Duodenal mucosa (tissue), 2 donors: ENCODE measurements at regions not wholly inside any gene's neighbourhood (a gene's known extent, or its start where the extent isn't known, plus 50 kb on each side); places are given as distances from the start of the nearest gene placed in this dataset.
"Not testable (repeated sequence)": the region's sequence is repeated elsewhere in the genome, so short reads cannot be mapped to it uniquely, and the experiment has no call there.

Source experiments
- H3K27ac ChIP-seq: one replicate; pipeline ENCODE4 v1.7.0; 2013; ENCODE audit warnings: low read depth, low read length
- H3K27me3 ChIP-seq, 2 donors: one replicate each; pipeline ENCODE4 v1.7.0; 2013; ENCODE audit warnings: low read length in 2 of 2, control low read depth in 1 of 2; ENCODE audit not compliant: insufficient read depth in 2 of 2, control insufficient read depth in 1 of 2
- H3K36me3 ChIP-seq, 2 donors: one replicate each; pipeline ENCODE4 v1.7.0; 2013; ENCODE audit warnings: low read length in 2 of 2, control low read depth in 1 of 2; ENCODE audit not compliant: insufficient read depth in 2 of 2, control insufficient read depth in 1 of 2
- H3K4me1 ChIP-seq, 2 donors: one replicate each; pipeline ENCODE4 v1.7.0; 2013; ENCODE audit warnings: low read length in 2 of 2, control low read depth in 1 of 2; ENCODE audit not compliant: insufficient read depth in 2 of 2, control insufficient read depth in 1 of 2
- H3K4me3 ChIP-seq, 2 donors: one replicate each; pipeline ENCODE4 v1.7.0; 2013; ENCODE audit warnings: low read length in 2 of 2, low read depth in 1 of 2
- H3K9ac ChIP-seq, 2 donors: one replicate each; pipeline ENCODE4 v1.7.0; 2013; ENCODE audit warnings: low read length in 2 of 2, low read depth in 1 of 2
- H3K9me3 ChIP-seq, 2 donors: one replicate each; pipeline ENCODE4 v1.7.0; 2013; ENCODE audit warnings: low read length in 2 of 2, control low read depth in 1 of 2; ENCODE audit not compliant: control insufficient read depth in 1 of 2

GRCh38 chr15:20680257-20680815, 138.7 kb upstream of the GOLGA6L6 start:
- H3K27me3 ChIP-seq, H3K9me3 ChIP-seq, H3K27ac ChIP-seq, H3K4me3 ChIP-seq, H3K9ac ChIP-seq, H3K36me3 ChIP-seq, H3K4me1 ChIP-seq: not testable (repeated sequence)

GRCh38 chr15:20672470-20672869, 130.9 kb upstream of the GOLGA6L6 start:
- Histone ChIP-seq H3K9me3 (no peaks in the 10 kb centered on the region), H3K4me1 (no peaks in the 10 kb centered on the region), H3K36me3 (no peaks in the 10 kb centered on the region), H3K27me3 (no peaks in the 10 kb centered on the region), H3K4me3 (no peak overlapping the region), H3K9ac (no peak overlapping the region), H3K27ac (no peak overlapping the region)

GRCh38 chr15:20671675-20672074, 130.1 kb upstream of the GOLGA6L6 start:
- H3K9me3 ChIP-seq: no peaks in the 10 kb centered on the region
- no peak overlapping the region for H3K27ac ChIP-seq
- no peaks in the 10 kb centered on the region for H3K36me3 ChIP-seq
- H3K27me3 ChIP-seq: no peaks in the 10 kb centered on the region
- H3K9ac ChIP-seq: no peak overlapping the region
- no peak overlapping the region for H3K4me3 ChIP-seq
- H3K4me1 ChIP-seq: no peaks in the 10 kb centered on the region

- H3K27me3 ChIP-seq, H3K4me3 ChIP-seq, H3K9ac ChIP-seq, H3K9me3 ChIP-seq, H3K36me3 ChIP-seq, H3K4me1 ChIP-seq, H3K27ac ChIP-seq: not testable (repeated sequence)
Observed at GRCh38 chr15:20666410-20666809, 124.8 kb upstream of the GOLGA6L6 start.

DNA sequence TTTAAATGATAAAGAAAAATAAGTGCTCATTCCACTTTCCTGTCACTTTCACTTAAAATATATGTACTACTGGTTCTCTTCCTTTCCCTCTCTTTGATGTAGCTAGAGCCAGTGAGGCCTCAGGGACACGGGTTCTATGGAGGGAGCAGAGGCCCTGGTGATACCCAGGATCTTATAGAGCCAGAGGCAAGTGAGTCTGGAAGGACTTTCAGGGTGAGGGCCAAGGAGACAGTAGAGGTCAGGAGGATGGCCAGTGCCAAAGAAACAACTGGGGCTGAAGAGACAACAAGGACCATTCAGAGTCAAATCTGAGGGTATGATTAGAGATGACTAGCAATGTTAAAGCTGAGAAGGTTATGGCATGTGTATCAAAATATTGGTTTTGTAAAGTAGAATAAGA, 124.1 kb upstream of the GOLGA6L6 start:
- no peak overlapping the region for H3K4me3 ChIP-seq
- H3K9me3 ChIP-seq: no peaks in the 10 kb centered on the region
- no peaks in the 10 kb centered on the region for H3K27me3 ChIP-seq
- H3K27ac ChIP-seq: no peak overlapping the region
- H3K9ac ChIP-seq: no peak overlapping the region
- H3K4me1 ChIP-seq: no peaks in the 10 kb centered on the region
- no peaks in the 10 kb centered on the region for H3K36me3 ChIP-seq

DNA sequence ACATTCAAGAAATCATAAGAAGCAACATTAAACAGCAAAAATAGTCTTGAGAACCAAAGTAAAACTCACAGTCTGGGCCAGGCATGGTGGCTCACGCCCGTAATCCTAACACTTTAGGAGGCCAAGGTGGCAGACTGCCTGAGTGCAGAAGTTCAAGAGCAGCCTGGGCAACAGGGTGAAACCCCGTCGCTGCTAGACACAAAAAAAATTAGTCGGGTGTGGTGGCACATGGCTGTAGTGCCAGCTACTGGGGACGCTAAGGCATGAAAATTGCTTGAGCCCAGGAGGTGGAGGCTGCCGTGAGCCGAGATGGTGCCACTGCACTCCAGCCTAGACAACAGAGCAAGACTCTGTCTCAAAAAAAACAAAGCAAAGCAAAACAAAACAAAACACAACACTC, 117.7 kb upstream of the GOLGA6L6 start:
- Histone ChIP-seq H3K4me3 (no peak overlapping the region), H3K4me1 (no peaks in the 10 kb centered on the region), H3K27me3 (no peaks in the 10 kb centered on the region), H3K9ac (no peak overlapping the region), H3K36me3 (no peaks in the 10 kb centered on the region), H3K9me3 (peaks cover 0 to 4% of the 10 kb centered on the region in 2 donors), H3K27ac (no peak overlapping the region)

DNA sequence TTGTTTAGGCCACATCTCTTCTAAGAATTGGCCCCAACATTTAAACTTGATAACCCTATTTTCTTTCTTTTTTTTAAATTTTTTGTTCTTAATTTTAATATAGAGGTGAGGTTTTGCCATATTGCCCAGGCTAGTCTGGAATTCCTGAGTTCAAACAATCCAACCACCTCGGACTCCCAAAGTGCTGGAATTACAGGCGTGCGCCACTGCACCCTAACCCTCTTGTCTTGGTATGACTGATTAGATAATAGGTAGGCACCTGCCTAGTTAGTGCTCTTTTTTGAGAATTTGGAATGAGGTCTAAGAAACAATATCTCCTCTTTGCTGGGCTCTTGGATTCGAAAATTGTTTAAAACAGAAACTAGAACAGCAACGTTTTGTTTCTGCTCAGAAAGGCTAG, 116.4 kb upstream of the GOLGA6L6 start:
- H3K4me3 ChIP-seq: no peak overlapping the region
- no peak overlapping the region for H3K27ac ChIP-seq
- H3K36me3 ChIP-seq: no peaks in the 10 kb centered on the region
- H3K4me1 ChIP-seq: no peaks in the 10 kb centered on the region
- peaks cover 0 to 4% of the 10 kb centered on the region in 2 donors for H3K9me3 ChIP-seq
- H3K9ac ChIP-seq: no peak overlapping the region
- H3K27me3 ChIP-seq: no peaks in the 10 kb centered on the region

- peaks cover 0 to 4% of the 10 kb centered on the region in 2 donors for H3K9me3 ChIP-seq
- no peaks in the 10 kb centered on the region for H3K36me3 ChIP-seq
- H3K4me1 ChIP-seq: no peaks in the 10 kb centered on the region
- H3K9ac ChIP-seq: no peak overlapping the region
- no peaks in the 10 kb centered on the region for H3K27me3 ChIP-seq
- no peak overlapping the region for H3K4me3 ChIP-seq
- H3K27ac ChIP-seq: no peak overlapping the region
Observed at GRCh38 chr15:20657084-20657483, 115.5 kb upstream of the GOLGA6L6 start.

DNA sequence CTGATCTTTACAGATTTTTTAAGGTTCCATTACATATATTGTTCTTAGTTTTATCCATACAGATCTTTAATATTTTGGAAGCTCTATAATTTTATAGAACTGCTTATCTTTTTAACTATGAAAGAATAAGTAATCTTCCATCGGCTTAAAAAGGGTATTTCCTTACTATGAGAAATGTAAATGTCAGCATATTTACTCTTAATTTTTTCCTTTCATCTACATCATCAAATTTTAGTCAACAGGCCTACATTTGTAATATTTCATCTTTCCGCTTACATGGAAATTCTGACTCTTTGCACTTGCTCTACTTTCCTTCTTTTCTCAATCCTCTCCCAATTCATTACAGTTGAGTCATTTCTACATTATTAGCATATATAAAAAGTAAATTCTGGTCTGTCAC, 111.3 kb upstream of the GOLGA6L6 start:
- Histone ChIP-seq H3K27ac (no peak overlapping the region), H3K4me1 (no peaks in the 10 kb centered on the region), H3K9me3 (peaks cover 0 to 4% of the 10 kb centered on the region in 2 donors), H3K9ac (no peak overlapping the region), H3K36me3 (no peaks in the 10 kb centered on the region), H3K4me3 (no peak overlapping the region), H3K27me3 (no peaks in the 10 kb centered on the region)

DNA sequence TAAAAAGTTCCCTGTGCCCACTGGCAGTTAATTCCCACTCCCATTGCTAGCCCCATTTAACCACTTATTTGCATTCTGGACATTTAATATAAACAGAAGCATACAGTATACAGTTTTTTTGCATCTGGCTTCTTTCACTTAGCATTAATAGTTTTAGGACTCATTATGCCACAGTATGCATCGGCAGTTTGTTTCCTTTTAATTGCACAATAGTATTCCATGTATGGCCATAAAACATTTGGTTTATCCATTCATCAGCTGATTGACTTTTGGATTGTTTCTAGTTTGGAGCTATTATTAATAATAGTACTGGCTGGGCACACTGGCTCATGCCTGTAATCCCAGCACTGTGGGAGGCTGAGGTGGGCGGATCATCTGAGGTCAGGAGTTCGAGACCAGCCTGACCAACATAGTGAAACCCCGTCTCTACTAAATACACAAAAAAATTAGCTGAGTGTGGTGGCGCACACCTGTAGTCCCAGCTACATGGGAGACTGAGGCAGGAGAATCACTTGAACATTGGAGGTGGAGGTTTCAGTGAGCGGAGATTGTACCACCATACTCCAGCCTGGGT, 106.9 kb upstream of the GOLGA6L6 start:
- not testable (repeated sequence) for H3K27ac ChIP-seq, H3K4me3 ChIP-seq, H3K36me3 ChIP-seq, H3K9me3 ChIP-seq, H3K9ac ChIP-seq, H3K27me3 ChIP-seq, H3K4me1 ChIP-seq
